AG09319 (cell line): ENCODE measurements at regions not wholly inside any gene's neighbourhood (a gene's known extent, or its start where the extent isn't known, plus 50 kb on each side); places are given as distances from the start of the nearest gene placed in this dataset.
"Not testable (repeated sequence)": the region's sequence is repeated elsewhere in the genome, so short reads cannot be mapped to it uniquely, and the experiment has no call there.

Experiments used
- DNase-seq: peaks from one replicate; pipeline ENCODE4 v3.0.0-alpha.2; 2010; ENCODE audit warnings: low read depth; ENCODE audit errors: extremely low read depth
- TF ChIP-seq, protein P1 (sequence below): IDR thresholded peaks from 2 replicates; pipeline ENCODE4 v1.5.1; 2011; ENCODE audit warnings: low read depth, mild to moderate bottlenecking, inconsistent platforms, low read length, moderate library complexity

DNA sequence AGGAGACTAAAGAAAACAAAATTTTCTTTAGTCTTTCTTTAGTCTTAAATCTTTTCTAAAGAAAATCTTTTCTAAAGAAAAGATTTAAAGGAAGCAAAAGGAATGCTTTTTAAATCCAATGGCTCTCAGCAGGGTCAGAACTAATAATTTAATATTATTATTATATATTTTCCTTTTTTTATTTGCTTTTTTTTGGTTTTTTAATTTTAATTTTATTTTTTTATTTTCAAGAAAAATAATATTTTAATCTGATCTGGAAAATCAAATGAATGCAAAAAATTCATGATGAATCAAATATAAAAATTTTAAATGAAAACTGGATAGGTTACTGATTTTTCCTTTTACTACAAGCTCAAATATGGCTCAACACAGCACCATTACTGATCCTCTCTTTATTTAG lies 70.7 kb upstream of the HECW1 start:
- DNase-seq: no peak
- TF ChIP-seq, protein P1, sequence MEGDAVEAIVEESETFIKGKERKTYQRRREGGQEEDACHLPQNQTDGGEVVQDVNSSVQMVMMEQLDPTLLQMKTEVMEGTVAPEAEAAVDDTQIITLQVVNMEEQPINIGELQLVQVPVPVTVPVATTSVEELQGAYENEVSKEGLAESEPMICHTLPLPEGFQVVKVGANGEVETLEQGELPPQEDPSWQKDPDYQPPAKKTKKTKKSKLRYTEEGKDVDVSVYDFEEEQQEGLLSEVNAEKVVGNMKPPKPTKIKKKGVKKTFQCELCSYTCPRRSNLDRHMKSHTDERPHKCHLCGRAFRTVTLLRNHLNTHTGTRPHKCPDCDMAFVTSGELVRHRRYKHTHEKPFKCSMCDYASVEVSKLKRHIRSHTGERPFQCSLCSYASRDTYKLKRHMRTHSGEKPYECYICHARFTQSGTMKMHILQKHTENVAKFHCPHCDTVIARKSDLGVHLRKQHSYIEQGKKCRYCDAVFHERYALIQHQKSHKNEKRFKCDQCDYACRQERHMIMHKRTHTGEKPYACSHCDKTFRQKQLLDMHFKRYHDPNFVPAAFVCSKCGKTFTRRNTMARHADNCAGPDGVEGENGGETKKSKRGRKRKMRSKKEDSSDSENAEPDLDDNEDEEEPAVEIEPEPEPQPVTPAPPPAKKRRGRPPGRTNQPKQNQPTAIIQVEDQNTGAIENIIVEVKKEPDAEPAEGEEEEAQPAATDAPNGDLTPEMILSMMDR: no peak

DNA sequence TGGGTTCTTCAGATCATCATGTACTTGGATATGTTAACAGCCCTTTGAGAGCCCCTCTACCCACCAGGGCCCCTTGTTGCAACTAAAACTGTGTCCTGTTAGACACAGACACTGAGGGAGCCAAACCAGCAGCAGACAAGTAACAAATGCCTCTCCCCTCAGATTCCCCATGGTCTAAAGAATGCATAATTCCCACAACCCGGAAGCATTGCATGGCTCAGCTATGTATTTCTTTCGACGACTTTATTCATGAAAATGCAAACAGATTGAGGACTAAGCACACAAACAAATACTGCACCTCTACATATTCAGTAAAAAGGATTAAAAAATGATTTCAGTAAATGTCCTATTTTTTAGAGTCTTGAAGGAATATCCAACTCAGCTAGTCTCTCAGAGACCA lies 70.1 kb upstream of the HECW1 start:
- DNase-seq: no peak
- TF ChIP-seq, protein P1: no peak

DNA sequence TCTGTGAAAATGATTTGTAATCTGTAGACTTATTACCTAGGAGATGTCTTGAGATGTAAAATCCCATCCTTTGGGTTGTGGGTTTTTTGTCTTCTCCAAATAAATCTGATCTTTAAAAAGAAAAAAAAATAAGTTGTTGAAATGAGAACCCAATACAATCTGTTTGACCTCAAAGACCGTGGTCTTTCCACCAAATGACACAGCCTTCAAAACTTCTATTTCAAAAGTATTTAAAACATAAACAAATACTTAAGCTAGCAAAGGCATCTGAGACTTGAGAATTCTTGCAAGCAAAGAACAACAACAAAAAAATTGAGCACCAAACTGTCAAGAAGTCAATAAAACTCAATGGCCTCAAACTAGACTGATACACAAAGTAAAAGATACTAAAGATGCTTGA lies 67.9 kb upstream of the HECW1 start:
- no peak for DNase-seq
- TF ChIP-seq, protein P1: no peak

DNA sequence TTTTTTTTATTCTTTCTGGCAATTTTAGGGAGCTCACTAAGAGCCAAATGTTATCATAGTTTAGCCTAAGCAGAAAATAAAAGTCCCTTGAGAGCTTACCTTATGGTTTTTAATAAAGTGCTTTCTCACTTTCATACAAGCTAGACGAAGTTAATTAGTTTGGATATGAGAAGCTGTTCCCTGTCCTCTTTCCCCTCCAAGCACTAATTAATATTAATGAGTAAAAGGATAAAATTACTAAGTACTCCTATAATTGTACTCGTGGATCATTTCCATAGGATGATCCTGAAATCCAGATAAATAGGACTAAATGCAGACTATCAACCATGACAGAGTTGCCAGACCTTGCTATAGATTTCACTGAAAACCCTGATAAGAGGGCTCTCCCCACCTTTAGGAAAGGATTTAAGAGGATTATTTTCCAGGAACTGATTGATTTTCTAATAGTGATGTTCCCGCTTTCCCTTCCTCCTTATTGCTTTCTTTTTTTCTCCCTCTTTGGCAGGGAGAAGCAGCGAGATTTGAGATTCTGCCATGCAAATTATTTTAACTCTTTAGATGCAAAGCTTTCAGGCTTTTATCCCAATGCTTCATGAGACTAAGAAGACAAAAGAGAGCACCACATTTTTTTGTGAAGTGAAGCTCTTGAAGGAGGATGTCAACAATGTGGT lies 58.3 kb upstream of the HECW1 start:
- TF ChIP-seq, protein P1: no peak
- DNase-seq: no peak

DNA sequence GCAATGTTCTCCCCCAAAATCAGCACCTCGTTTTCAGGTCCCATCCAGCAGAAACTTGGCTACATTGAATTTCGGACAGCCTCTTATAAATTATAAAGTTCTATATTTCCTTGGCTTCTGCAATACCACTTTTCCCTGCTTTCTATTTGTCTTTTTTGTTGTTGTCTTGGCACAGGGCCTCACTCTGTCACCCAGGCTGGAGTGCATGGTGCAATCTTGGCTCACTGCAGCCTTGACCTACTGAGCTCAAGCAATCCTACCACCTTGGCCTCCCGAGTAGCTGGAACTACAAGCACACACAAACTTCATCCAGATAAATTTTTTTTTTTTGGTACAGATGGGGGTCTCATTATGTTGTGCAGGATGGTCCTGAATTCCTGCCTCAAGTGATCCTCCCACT lies 55.3 kb upstream of the HECW1 start:
- no peak for DNase-seq
- TF ChIP-seq, protein P1: no peak

DNA sequence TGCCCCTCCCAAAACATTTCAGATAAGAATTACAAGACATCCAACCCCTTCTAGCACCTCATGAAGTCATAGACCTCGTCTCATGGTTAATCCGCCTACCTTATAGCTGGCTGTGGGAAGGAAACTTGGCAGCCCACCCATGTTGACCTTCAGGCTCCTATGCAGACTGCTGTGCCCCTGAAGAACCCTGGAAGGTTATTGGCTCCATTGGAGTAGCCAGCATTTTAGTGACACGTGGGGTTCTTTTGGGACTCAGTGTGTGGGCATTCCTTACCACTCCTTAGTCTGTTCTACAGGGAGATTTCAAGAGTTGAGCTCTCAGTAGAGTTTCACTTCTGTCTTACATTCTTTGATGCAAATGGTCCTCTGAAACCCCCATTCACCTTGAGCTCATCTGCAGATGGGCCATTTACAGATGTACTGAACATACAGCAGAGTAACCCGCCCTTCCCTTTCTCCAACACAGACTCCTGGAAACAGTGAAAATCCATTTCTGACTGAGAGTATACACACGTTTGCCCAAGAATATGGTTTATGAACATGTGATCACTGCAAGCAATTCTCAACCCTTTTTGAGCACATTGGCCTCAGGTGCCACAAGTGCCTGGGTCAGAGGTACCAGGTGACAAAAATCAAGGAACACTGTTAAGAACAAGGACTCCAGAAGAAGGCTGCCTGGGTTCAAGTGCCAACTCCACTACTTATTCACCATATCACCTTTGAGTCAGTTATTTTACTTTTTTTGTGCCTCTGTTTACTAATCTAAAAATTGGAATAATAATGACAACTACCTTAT lies 54.0 kb upstream of the HECW1 start:
- TF ChIP-seq, protein P1: no peak
- no peak for DNase-seq

DNA sequence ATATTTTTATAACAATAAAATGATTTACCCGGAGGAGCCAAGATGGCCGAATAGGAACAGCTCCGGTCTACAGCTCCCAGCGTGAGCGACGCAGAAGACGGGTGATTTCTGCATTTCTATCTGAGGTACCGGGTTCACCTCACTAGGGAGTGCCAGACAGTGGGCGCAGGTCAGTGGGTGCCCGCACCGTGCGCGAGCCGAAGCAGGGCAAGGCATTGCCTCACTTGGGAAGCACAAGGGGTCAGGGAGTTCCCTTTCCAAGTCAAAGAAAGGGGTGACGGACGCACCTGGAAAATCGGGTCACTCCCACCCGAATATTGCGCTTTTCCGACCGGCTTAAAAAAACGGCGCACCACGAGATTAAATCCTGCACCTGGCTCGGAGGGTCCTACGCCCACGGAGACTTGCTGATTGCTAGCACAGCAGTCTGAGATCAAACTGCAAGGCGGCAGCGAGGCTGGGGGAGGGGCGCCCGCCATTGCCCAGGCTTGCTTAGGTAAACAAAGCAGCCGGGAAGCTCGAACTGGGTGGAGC lies 53.3 kb upstream of the HECW1 start:
- not testable (repeated sequence) for DNase-seq
